BJ (cell line): ENCODE measurements at regions not wholly inside any gene's neighbourhood (a gene's known extent, or its start where the extent isn't known, plus 50 kb on each side); places are given as distances from the start of the nearest gene placed in this dataset.

Experiments
- CTCF ChIA-PET: fragments of 350-600 bp; formaldehyde crosslinking; extraction: SDS; loops from one replicate; lab custom pipeline; 2021; ENCODE audit warnings: antibody characterized with exemption, inconsistent platforms; lab: Yijun Ruan, JAX
- POLR2A ChIA-PET: fragments of 300-600 bp; sonication (Branson Sonifier 250); formaldehyde crosslinking; extraction: SDS; loops from one replicate; lab custom pipeline; 2021; ENCODE audit warnings: antibody characterized with exemption; lab: Charles Lee
- DNase-seq: peaks from one replicate; pipeline ENCODE4 v3.0.0-alpha.2; 2011; ENCODE audit warnings: low read depth
- H3K27me3 ChIP-seq: 2 replicates; pipeline ENCODE4 v1.6.0; 2011; ENCODE audit warnings: low read length; ENCODE audit not compliant: control insufficient read depth, insufficient read depth
- H3K36me3 ChIP-seq: 2 replicates; pipeline ENCODE4 v1.5.1; 2011; ENCODE audit warnings: low read length; ENCODE audit not compliant: control insufficient read depth, insufficient read depth
- H3K4me3 ChIP-seq: 2 replicates; pipeline ENCODE4 v1.5.1; 2011; ENCODE audit warnings: low read depth, mild to moderate bottlenecking, control low read depth, low read length
- CTCF ChIP-seq: IDR thresholded peaks from 2 replicates; pipeline ENCODE4 v1.5.1; 2011; ENCODE audit warnings: low read depth, mild to moderate bottlenecking, control low read depth, inconsistent platforms, low read length, moderate library complexity; ENCODE audit not compliant: insufficient read depth

GRCh38 chr6:92114797-92115196, 1304.6 kb downstream of the EPHA7 start:
- no peak overlapping the region for H3K4me3 ChIP-seq
- no peaks in the 10 kb centered on the region for H3K36me3 ChIP-seq
- no peak for TF ChIP-seq CTCF
- CTCF ChIA-PET = no interaction called here
- POLR2A ChIA-PET = no interaction called here
- no peak for DNase-seq
- H3K27me3 ChIP-seq = no peaks in the 10 kb centered on the region

GRCh38 chr6:92114091-92114675, 1305.2 kb downstream of the EPHA7 start:
- CTCF ChIA-PET = no interaction called here

GRCh38 chr6:92111386-92111785, 1308.0 kb downstream of the EPHA7 start:
- ChIA-PET POLR2A (no interaction called here), CTCF (no interaction called here)
- Histone ChIP-seq H3K4me3 (no peak overlapping the region), H3K27me3 (no peaks in the 10 kb centered on the region), H3K36me3 (no peaks in the 10 kb centered on the region)
- no peak for TF ChIP-seq CTCF
- DNase-seq = no peak

More at GRCh38 chr6:92114091-92114675, 1305.2 kb downstream of the EPHA7 start:
- TF ChIP-seq CTCF = no peak
- Histone ChIP-seq H3K4me3 (no peak overlapping the region), H3K27me3 (no peaks in the 10 kb centered on the region), H3K36me3 (no peaks in the 10 kb centered on the region)
- DNase-seq = no peak
- POLR2A ChIA-PET = no interaction called here

GRCh38 chr6:92110403-92110802, 1309.0 kb downstream of the EPHA7 start:
- CTCF ChIA-PET = no interaction called here
- Histone ChIP-seq H3K27me3 (no peaks in the 10 kb centered on the region), H3K36me3 (no peaks in the 10 kb centered on the region), H3K4me3 (no peak overlapping the region)
- no peak for DNase-seq
- TF ChIP-seq CTCF = no peak
- POLR2A ChIA-PET = no interaction called here

- ChIA-PET CTCF (no interaction called here), POLR2A (no interaction called here)
- no peak for DNase-seq
Measured at GRCh38 chr6:92109956-92110355, 1309.4 kb downstream of the EPHA7 start.

More at GRCh38 chr6:92109956-92110355, 1309.4 kb downstream of the EPHA7 start:
- Histone ChIP-seq H3K4me3 (no peak overlapping the region), H3K36me3 (no peaks in the 10 kb centered on the region), H3K27me3 (no peaks in the 10 kb centered on the region)
- no peak for TF ChIP-seq CTCF
